ENCODE measurements at regions not wholly inside any gene's neighbourhood (a gene's known extent, or its start where the extent isn't known, plus 50 kb on each side); places are given as distances from the start of the nearest gene placed in this dataset.

DNA sequence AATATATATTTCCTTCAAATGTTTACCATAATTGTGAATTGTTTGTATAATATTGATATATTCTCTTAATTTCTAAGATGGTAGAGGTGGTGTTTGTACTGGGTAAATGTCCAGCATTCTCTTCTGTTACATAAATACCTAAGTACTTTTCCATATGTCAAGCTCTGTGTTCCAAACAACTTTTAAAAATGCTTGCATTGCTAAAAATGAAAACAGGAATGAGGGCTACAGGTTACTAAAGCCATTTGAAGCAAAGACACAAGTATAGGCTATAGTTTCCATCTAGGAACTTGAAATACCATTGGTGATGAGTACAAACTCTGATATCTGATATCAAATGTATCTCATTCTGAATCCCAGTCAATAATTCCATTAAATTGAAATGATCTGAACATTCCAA, 233.6 kb upstream of the SORCS1 start:
- no peaks in the 10 kb centered on the region for H3F3A ChIP-seq (ENCODE audit: low read length, unreplicated experiment)
- BruUV-seq (replicated peaks), result no TSS peak
- H4K20me1 ChIP-seq (ENCODE audit: low read length), result no peaks in the 10 kb centered on the region
- no peaks in the 10 kb centered on the region for H3K79me2 ChIP-seq (ENCODE audit: low read length)
- H3K4me1 ChIP-seq (ENCODE audit: insufficient read depth, low read length), result no peaks in the 10 kb centered on the region
- H2AFZ ChIP-seq (ENCODE audit: low read length), result no peak overlapping the region
- H3K27ac ChIP-seq (ENCODE audit: low read length), result no peak overlapping the region
- intact Hi-C loops (cut with micrococcal nuclease), result no loop called here
- ATAC-seq (no peak), DNase-seq (no peak)
- no peak overlapping the region for H3K4me2 ChIP-seq (ENCODE audit: low read length)
- ChIA-PET CTCF (no interaction called here), POLR2A (ENCODE audit: unreplicated experiment) (no interaction called here)
- peaks cover 48% of the 10 kb centered on the region for H3K27me3 ChIP-seq (ENCODE audit: low read length)
- TF ChIP-seq EZH2 (IDR thresholded peaks at IDR 0.05; ENCODE audit: low read length, unreplicated experiment) (no peak), EZH2phosphoT487 (IDR thresholded peaks at IDR 0.05; ENCODE audit: borderline replicate concordance, low read length) (no peak), CTCF (conservative IDR thresholded peaks at IDR 0.05; ENCODE audit: low read depth, low read length) (no peak)
- no peaks in the 10 kb centered on the region for H3K9me2 ChIP-seq (replicated peaks; ENCODE audit: low read length)
- H3K4me3 ChIP-seq (ENCODE audit: low read length), result no peak overlapping the region
- H3K36me3 ChIP-seq (ENCODE audit: low read depth, low read length), result no peaks in the 10 kb centered on the region
- no peaks in the 10 kb centered on the region for H3K9me3 ChIP-seq (ENCODE audit: low read length)
- H3K9ac ChIP-seq (ENCODE audit: low read length), result no peak overlapping the region

GRCh38 chr10:107391901-107392300, 227.4 kb upstream of the SORCS1 start:
- no peaks in the 10 kb centered on the region for H3K36me3 ChIP-seq (ENCODE audit: low read depth, low read length)
- H3K9me3 ChIP-seq (ENCODE audit: low read length), result no peaks in the 10 kb centered on the region
- peaks cover 68% of the 10 kb centered on the region for H3K27me3 ChIP-seq (ENCODE audit: low read length)
- POLR2A ChIA-PET (ENCODE audit: unreplicated experiment), result no interaction called here
- H3K27ac ChIP-seq (ENCODE audit: low read length), result no peak overlapping the region
- CTCF ChIA-PET, result no interaction called here
- H3K4me1 ChIP-seq (ENCODE audit: insufficient read depth, low read length), result no peaks in the 10 kb centered on the region
- H3K9me2 ChIP-seq (replicated peaks; ENCODE audit: low read length), result no peaks in the 10 kb centered on the region
- intact Hi-C loops (cut with micrococcal nuclease), result no loop called here
- no peak for TF ChIP-seq EZH2phosphoT487 (IDR thresholded peaks at IDR 0.05; ENCODE audit: borderline replicate concordance, low read length)
- TF ChIP-seq EZH2 (IDR thresholded peaks at IDR 0.05; ENCODE audit: low read length, unreplicated experiment), result no peak
- no peak for TF ChIP-seq CTCF (conservative IDR thresholded peaks at IDR 0.05; ENCODE audit: low read depth, low read length)
- no TSS peak for BruUV-seq (replicated peaks)
- H3K4me2 ChIP-seq (ENCODE audit: low read length), result no peak overlapping the region
- ATAC-seq (no peak), DNase-seq (no peak)
- no peaks in the 10 kb centered on the region for H3K79me2 ChIP-seq (ENCODE audit: low read length)
- no peaks in the 10 kb centered on the region for H4K20me1 ChIP-seq (ENCODE audit: low read length)
- H3F3A ChIP-seq (ENCODE audit: low read length, unreplicated experiment), result no peaks in the 10 kb centered on the region
- H3K4me3 ChIP-seq (ENCODE audit: low read length), result no peak overlapping the region
- H3K9ac ChIP-seq (ENCODE audit: low read length), result no peak overlapping the region
- H2AFZ ChIP-seq (ENCODE audit: low read length), result no peak overlapping the region

GRCh38 chr10:107390563-107390962, 226.1 kb upstream of the SORCS1 start:
- H2AFZ ChIP-seq (ENCODE audit: low read length), result no peak overlapping the region
- ChIA-PET POLR2A (ENCODE audit: unreplicated experiment) (no interaction called here), CTCF (no interaction called here)
- no peak for DNase-seq
- TF ChIP-seq EZH2phosphoT487 (IDR thresholded peaks at IDR 0.05; ENCODE audit: borderline replicate concordance, low read length) (no peak), CTCF (conservative IDR thresholded peaks at IDR 0.05; ENCODE audit: low read depth, low read length) (no peak), EZH2 (IDR thresholded peaks at IDR 0.05; ENCODE audit: low read length, unreplicated experiment) (no peak)
- H3K4me2 ChIP-seq (ENCODE audit: low read length), result no peak overlapping the region
- no peak for ATAC-seq
- BruUV-seq (replicated peaks), result no TSS peak
- no peak overlapping the region for H3K4me3 ChIP-seq (ENCODE audit: low read length)
- H3K9me3 ChIP-seq (ENCODE audit: low read length), result no peaks in the 10 kb centered on the region
- peaks cover 56% of the 10 kb centered on the region for H3K27me3 ChIP-seq (ENCODE audit: low read length)
- peaks cover 6% of the 10 kb centered on the region; the same call in 1 of the 2 replicates for H3K4me1 ChIP-seq (ENCODE audit: insufficient read depth, low read length)
- no peaks in the 10 kb centered on the region for H3K79me2 ChIP-seq (ENCODE audit: low read length)
- no peaks in the 10 kb centered on the region for H3K36me3 ChIP-seq (ENCODE audit: low read depth, low read length)
- H3F3A ChIP-seq (ENCODE audit: low read length, unreplicated experiment), result no peaks in the 10 kb centered on the region
- no peak overlapping the region for H3K9ac ChIP-seq (ENCODE audit: low read length)
- H3K9me2 ChIP-seq (replicated peaks; ENCODE audit: low read length), result no peaks in the 10 kb centered on the region
- intact Hi-C loops (cut with micrococcal nuclease), result no loop called here
- H4K20me1 ChIP-seq (ENCODE audit: low read length), result no peaks in the 10 kb centered on the region
- no peak overlapping the region for H3K27ac ChIP-seq (ENCODE audit: low read length)
